OCI-LY3 (cell line): ENCODE measurements at regions not wholly inside any gene's neighbourhood (a gene's known extent, or its start where the extent isn't known, plus 50 kb on each side); places are given as distances from the start of the nearest gene placed in this dataset.

Experiments
- H2AFZ ChIP-seq: fragments of 200-600, 300-600 bp; shearing (Covaris generic); 2 replicates; pipeline ENCODE4 v1.6.0; 2014; ENCODE audit warnings: antibody characterized with exemption, low read depth, low read length
- H3K27ac ChIP-seq: fragments of 200-600, 300-600 bp; sonication (generic); 2 replicates; pipeline ENCODE4 v1.5.1; 2014; ENCODE audit warnings: mild to moderate bottlenecking, low read length, moderate library complexity, mixed read lengths
- H3K27me3 ChIP-seq: fragments of 200-600, 300-600 bp; sonication (generic); 2 replicates; pipeline ENCODE4 v1.6.1; 2014; ENCODE audit warnings: low read depth, low read length, mixed read lengths
- H3K36me3 ChIP-seq: fragments of 200-600, 300-600 bp; sonication (generic); replicated peaks from 2 replicates; pipeline ENCODE3; 2014; ENCODE audit warnings: low read depth, low read length, mixed read lengths
- H3K4me1 ChIP-seq: fragments of 300-600, 200-600 bp; sonication (generic); 2 replicates; pipeline ENCODE4 v1.6.1; 2014; ENCODE audit warnings: low read length, mixed read lengths
- H3K4me2 ChIP-seq: fragments of 200-600, 300-600 bp; sonication (generic); 2 replicates; pipeline ENCODE4 v1.6.1; 2014; ENCODE audit warnings: low read length, mixed read lengths
- H3K4me3 ChIP-seq: fragments of 300-600, 200-600 bp; sonication (generic); 2 replicates; pipeline ENCODE4 v1.5.1; 2014; ENCODE audit warnings: antibody characterized with exemption, mild to moderate bottlenecking, low read length, moderate library complexity
- H3K79me2 ChIP-seq: fragments of 300-600, 200-600 bp; shearing (Covaris generic); 2 replicates; pipeline ENCODE4 v1.6.1; 2014; ENCODE audit warnings: mild to moderate bottlenecking, low read length, mixed read lengths
- H3K9ac ChIP-seq: fragments of 300-600, 200-600 bp; shearing (Covaris generic); 2 replicates; pipeline ENCODE4 v1.6.0; 2014; ENCODE audit warnings: mild to moderate bottlenecking, low read length, moderate library complexity
- H3K9me3 ChIP-seq: fragments of 200-600, 300-600 bp; shearing (Covaris generic); 2 replicates; pipeline ENCODE4 v1.6.1; 2014; ENCODE audit warnings: low read length, mixed read lengths; ENCODE audit not compliant: insufficient read depth
- H4K20me1 ChIP-seq: fragments of 200-600, 300-600 bp; sonication (generic); 2 replicates; pipeline ENCODE4 v1.6.1; 2016; ENCODE audit warnings: low read length, mixed read lengths; ENCODE audit not compliant: insufficient read depth
- CTCF ChIP-seq: fragments of 200-600, 300-600 bp; sonication (generic); IDR thresholded peaks from 2 replicates; pipeline ENCODE4 v1.5.1; 2014; ENCODE audit warnings: antibody characterized with exemption, low read length, low read depth
- EZH2phosphoT487 ChIP-seq: fragments of 200-600 bp; shearing (Covaris generic); IDR thresholded peaks from 2 replicates; pipeline ENCODE4 v1.6.1; 2018; ENCODE audit warnings: antibody characterized with exemption, mixed run types, low read depth

DNA sequence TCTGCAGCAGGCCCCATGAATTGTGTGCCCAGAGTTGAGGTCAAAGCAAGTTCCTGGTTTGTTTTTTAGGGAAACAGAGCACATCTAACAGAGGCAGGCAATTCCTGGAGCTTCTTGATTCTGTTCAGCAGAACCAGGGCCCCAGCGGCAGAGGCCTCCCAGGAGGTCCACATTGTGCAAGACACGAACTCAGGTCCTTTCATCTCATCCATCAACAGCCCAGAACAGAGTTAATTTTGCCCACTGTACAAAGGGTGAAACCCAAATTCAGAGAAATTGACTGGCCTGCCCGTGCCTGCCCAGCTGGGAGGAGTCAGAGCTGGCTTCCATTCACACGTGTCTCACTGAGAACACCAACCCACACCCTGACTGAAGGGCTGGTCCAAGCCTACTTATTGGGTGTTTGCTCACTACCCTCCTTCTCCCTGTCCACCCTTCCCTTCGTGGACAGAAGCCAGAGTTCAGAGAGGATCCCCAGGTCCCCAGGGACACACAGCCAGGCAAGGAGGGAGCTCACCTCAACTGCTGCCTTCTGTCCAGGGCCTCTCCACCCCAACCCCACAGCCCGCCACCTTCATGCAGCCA is 607.1 kb downstream of the TBC1D22A start:
- Histone ChIP-seq H3K27ac (no peak overlapping the region), H3K4me1 (no peaks in the 10 kb centered on the region), H2AFZ (no peak overlapping the region), H3K36me3 (no peaks in the 10 kb centered on the region), H3K79me2 (no peaks in the 10 kb centered on the region), H3K27me3 (no peaks in the 10 kb centered on the region), H3K4me2 (no peak overlapping the region), H3K9ac (no peak overlapping the region), H3K9me3 (no peaks in the 10 kb centered on the region), H4K20me1 (no peaks in the 10 kb centered on the region), H3K4me3 (no peak overlapping the region)
- no peak for TF ChIP-seq CTCF
- TF ChIP-seq EZH2phosphoT487 = no peak

GRCh38 chr22:47369020-47369419 is 606.6 kb downstream of the TBC1D22A start:
- Histone ChIP-seq H3K27ac (no peak overlapping the region), H2AFZ (no peak overlapping the region), H3K4me1 (no peaks in the 10 kb centered on the region), H3K9ac (no peak overlapping the region), H3K27me3 (no peaks in the 10 kb centered on the region), H4K20me1 (no peaks in the 10 kb centered on the region), H3K4me2 (no peak overlapping the region), H3K4me3 (no peak overlapping the region), H3K36me3 (no peaks in the 10 kb centered on the region), H3K79me2 (no peaks in the 10 kb centered on the region), H3K9me3 (no peaks in the 10 kb centered on the region)
- TF ChIP-seq CTCF (no peak), EZH2phosphoT487 (no peak)

DNA sequence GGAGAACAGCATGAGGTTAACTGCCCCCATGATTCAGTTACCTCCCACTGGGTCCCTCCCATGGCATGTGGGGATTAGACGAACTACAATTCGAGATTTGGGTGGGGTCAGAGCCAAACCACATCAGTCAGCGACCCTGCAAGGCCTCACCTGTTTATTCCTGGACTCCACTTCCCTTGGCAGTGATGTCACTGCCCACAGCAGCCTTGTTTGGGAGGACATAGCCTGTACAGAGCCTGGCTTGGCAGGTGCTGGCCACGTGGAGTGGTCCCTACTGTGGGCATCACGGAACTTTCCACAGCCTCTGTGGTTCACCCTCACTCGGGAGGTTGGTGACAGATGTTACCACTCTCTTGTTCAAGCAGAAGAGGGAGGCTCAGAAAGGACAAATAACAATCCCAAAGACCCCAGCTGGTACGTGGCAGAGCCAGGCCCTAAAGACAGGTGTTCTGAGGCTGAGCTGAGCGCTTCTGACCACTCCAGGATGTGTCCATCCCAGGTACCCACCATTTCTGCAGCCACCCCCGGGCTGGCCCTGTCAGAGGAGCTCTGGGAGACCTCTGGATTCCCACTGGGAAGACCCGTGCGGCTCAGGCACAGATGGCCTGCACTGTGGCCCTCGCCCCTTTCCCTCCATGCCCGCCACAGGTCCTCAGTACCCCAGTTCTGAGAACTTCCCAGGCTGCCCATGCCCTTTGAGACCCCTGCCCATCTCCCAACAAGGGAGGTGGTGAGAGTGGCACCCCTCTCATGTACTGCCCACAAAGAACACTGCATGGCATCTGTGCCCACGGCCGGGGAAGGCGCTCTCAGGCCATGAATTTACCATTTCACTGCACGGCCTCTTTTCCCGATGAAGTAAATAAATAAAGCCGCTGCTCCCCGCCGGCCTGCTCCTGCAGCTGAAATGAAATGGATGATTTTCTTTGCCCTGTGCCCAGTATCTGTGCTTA is 605.8 kb downstream of the TBC1D22A start:
- Histone ChIP-seq H3K27ac (no peak overlapping the region), H3K9ac (no peak overlapping the region), H3K27me3 (no peaks in the 10 kb centered on the region), H2AFZ (no peak overlapping the region), H3K9me3 (no peaks in the 10 kb centered on the region), H3K79me2 (no peaks in the 10 kb centered on the region), H3K4me1 (no peaks in the 10 kb centered on the region), H3K36me3 (no peaks in the 10 kb centered on the region), H3K4me3 (no peak overlapping the region), H4K20me1 (no peaks in the 10 kb centered on the region), H3K4me2 (no peak overlapping the region)
- no peak for TF ChIP-seq CTCF
- no peak for TF ChIP-seq EZH2phosphoT487

GRCh38 chr22:47367107-47367690 is 604.7 kb downstream of the TBC1D22A start:
- Histone ChIP-seq H3K36me3 (no peaks in the 10 kb centered on the region), H3K4me3 (no peak overlapping the region), H4K20me1 (no peaks in the 10 kb centered on the region), H3K79me2 (no peaks in the 10 kb centered on the region), H2AFZ (no peak overlapping the region), H3K4me1 (no peaks in the 10 kb centered on the region), H3K27ac (no peak overlapping the region), H3K9me3 (no peaks in the 10 kb centered on the region), H3K4me2 (no peak overlapping the region), H3K9ac (no peak overlapping the region), H3K27me3 (no peaks in the 10 kb centered on the region)
- TF ChIP-seq CTCF = no peak
- no peak for TF ChIP-seq EZH2phosphoT487
